HG02678 (cell line): ENCODE measurements at regions not wholly inside any gene's neighbourhood (a gene's known extent, or its start where the extent isn't known, plus 50 kb on each side); places are given as distances from the start of the nearest gene placed in this dataset.

Source experiments
- ATAC-seq: cut with Tn5 transposase; IDR thresholded peaks from one replicate; pipeline ENCODE4 v1.9.1; 2021; ENCODE audit warnings: mild to moderate bottlenecking, moderate library complexity; ENCODE audit not compliant: unreplicated experiment

GRCh38 chr20:48571949-48572847 is 255.6 kb downstream of the PREX1 start:
- ATAC-seq, result no peak

- no peak for ATAC-seq
Measured at GRCh38 chr20:48569679-48570078, 258.1 kb downstream of the PREX1 start.

- ATAC-seq, result no peak
Measured at GRCh38 chr20:48568520-48568919, 259.3 kb downstream of the PREX1 start.

- no peak for ATAC-seq
Measured at GRCh38 chr20:48567145-48567544, 260.7 kb downstream of the PREX1 start.

- no peak for ATAC-seq
Measured at GRCh38 chr20:48564982-48565539, 262.7 kb downstream of the PREX1 start.

- no peak for ATAC-seq
Measured at GRCh38 chr20:48563191-48563870, 264.5 kb downstream of the PREX1 start.

- ATAC-seq, result no peak
Measured at GRCh38 chr20:48562586-48563116, 265.1 kb downstream of the PREX1 start.

- no peak for ATAC-seq
Measured at GRCh38 chr20:48558906-48559305, 268.9 kb downstream of the PREX1 start.

- no peak for ATAC-seq
Measured at GRCh38 chr20:48557380-48557779, 270.4 kb downstream of the PREX1 start.

- no peak for ATAC-seq
Measured at GRCh38 chr20:48556956-48557355, 270.8 kb downstream of the PREX1 start.

GRCh38 chr20:48552550-48552949 is 275.2 kb downstream of the PREX1 start:
- ATAC-seq, result no peak

- ATAC-seq, result no peak
Measured at GRCh38 chr20:48550814-48551213, 277.0 kb downstream of the PREX1 start.

GRCh38 chr20:48547664-48548063 is 280.1 kb downstream of the PREX1 start:
- ATAC-seq, result no peak

GRCh38 chr20:48544402-48545339 is 283.1 kb downstream of the PREX1 start:
- no peak for ATAC-seq

GRCh38 chr20:48541581-48542071 is 286.2 kb downstream of the PREX1 start:
- ATAC-seq, result no peak

GRCh38 chr20:48538856-48539255 is 288.9 kb downstream of the PREX1 start:
- ATAC-seq, result no peak

- no peak for ATAC-seq
Measured at GRCh38 chr20:48538058-48538825, 289.6 kb downstream of the PREX1 start.

GRCh38 chr20:48536206-48536605 is 291.6 kb downstream of the PREX1 start:
- ATAC-seq, result no peak

- ATAC-seq, result no peak
Measured at GRCh38 chr20:48535556-48535955, 292.2 kb downstream of the PREX1 start.

- no peak for ATAC-seq
Measured at GRCh38 chr20:48532028-48532427, 295.8 kb downstream of the PREX1 start.
